GM18511 (cell line): ENCODE measurements at regions not wholly inside any gene's neighbourhood (a gene's known extent, or its start where the extent isn't known, plus 50 kb on each side); places are given as distances from the start of the nearest gene placed in this dataset.
"Not testable (repeated sequence)": the region's sequence is repeated elsewhere in the genome, so short reads cannot be mapped to it uniquely, and the experiment has no call there.

Experiments used
- ATAC-seq: cut with Tn5 transposase; IDR thresholded peaks from one replicate; pipeline ENCODE4 v1.9.1; 2021; ENCODE audit warnings: mild to moderate bottlenecking, moderate library complexity; ENCODE audit not compliant: unreplicated experiment

DNA sequence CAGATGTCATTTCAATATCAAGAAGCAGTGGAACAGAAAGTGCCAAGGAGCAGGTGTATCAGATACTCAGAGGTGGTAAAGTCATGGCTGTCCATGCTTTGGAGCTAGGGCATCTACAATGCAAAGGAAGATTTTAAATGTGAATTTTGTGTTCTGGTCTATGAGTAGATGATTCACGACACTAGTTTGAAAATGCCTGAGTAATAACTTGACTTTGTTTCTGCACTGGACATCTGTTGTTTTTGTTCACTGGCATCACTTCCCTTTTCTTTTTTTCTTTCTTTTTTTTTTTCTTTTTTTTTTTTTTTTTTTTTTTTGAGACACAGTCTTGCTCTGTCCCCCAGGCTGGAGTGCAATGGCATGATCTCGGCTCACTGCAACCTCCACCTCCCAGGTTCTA is 460.7 kb upstream of the PAPPA start:
- ATAC-seq: not testable (repeated sequence)

DNA sequence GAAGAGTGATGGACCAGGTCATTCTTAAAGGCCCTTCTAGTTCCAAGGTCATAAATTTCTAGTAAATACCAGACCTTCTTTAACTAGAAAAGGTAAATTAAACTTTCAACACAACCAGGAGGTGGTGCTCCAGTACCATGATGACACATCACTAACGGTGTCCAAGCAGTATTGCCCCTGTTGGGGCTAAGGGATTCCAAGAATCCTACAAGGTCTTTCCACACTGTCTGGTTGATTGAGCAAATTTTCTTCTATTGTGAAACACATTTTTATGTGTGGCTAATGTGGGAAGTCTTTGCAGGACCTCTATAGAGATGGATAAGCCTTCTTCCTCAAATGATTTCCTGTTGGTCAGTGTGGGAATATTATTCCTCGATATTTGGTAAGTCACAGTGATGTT is 459.6 kb upstream of the PAPPA start:
- ATAC-seq: no peak

DNA sequence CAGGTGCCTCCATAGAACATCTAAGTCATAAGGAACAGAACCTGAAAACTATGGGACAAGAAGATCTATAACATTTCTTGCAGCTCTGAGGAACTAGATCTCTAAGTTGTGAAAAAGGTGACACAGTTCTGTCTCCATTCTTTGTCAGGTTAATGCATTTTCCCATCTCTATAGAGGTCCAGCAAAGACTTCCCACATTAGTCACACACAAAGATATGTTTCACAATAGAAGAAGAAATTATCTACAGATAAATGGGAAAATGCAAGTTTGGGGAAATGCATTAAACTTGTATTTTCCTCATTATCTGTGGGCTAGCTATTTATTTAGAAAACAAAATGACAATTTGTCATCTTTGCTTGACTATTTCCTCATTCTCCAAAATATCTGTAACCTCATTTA is 458.6 kb upstream of the PAPPA start:
- ATAC-seq: no peak

DNA sequence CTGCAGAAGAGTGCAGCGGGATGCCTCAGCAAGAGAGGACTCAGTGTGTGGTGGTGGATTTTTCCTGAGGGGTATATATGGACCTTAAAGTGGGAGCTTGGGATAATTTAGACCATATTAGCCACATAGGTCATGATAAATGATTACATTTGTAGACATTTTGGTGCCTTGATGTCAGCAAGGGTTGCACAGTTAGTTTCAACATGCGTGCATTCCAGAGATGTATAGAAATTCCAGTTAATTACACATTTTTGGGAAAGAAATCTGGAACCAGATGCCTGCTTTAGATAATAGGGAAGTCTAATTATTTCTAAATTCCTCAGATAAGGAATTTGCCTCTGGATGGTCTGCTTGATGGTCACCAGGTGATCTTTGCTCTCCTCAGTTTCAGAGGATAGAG is 440.6 kb upstream of the PAPPA start:
- no peak for ATAC-seq

- ATAC-seq: no peak
These were observed 437.9 kb upstream of the PAPPA start for GRCh38 chr9:115715666-115716065.

- no peak for ATAC-seq
These were observed 436.3 kb upstream of the PAPPA start for GRCh38 chr9:115717298-115717697.

GRCh38 chr9:115717711-115718173 is 435.8 kb upstream of the PAPPA start:
- ATAC-seq: no peak

DNA sequence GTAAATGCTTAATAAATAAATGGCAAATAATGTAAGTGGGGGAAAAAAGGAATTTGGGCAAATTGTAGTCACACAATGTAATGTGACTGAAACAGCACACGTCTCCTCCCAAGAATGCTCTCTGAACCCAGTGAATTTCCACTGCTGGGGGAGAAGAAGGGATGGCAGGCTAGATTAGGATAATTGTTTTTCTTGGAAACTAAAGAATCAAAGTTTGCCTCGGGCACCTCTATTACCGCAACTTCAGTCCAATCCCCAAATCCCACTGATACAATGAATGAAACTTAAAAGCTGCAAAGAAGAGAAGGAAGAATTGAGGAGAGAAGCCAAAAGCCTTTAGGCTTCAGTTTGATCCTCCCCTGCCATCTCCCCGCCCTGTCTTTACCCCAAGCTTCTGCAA is 423.2 kb upstream of the PAPPA start:
- ATAC-seq: no peak

DNA sequence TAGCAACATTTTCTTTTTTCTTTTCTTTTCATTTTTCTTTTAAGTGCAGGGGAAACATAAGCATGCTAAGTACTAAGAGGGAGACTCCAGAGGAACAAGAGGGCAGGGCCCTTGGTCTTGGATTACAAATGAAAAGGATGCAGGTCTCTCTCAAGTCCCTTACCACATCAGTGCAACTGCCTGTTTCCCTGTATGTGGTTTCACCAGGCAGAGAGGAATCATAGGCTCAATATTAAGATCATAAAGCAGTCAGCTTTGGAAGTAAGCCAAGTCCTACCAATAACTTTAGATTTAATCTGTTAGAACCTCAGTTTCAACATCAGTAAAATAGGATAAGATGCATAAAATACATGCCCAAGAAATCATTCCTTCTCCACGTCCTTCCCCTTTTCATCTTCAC is 422.7 kb upstream of the PAPPA start:
- no peak for ATAC-seq

DNA sequence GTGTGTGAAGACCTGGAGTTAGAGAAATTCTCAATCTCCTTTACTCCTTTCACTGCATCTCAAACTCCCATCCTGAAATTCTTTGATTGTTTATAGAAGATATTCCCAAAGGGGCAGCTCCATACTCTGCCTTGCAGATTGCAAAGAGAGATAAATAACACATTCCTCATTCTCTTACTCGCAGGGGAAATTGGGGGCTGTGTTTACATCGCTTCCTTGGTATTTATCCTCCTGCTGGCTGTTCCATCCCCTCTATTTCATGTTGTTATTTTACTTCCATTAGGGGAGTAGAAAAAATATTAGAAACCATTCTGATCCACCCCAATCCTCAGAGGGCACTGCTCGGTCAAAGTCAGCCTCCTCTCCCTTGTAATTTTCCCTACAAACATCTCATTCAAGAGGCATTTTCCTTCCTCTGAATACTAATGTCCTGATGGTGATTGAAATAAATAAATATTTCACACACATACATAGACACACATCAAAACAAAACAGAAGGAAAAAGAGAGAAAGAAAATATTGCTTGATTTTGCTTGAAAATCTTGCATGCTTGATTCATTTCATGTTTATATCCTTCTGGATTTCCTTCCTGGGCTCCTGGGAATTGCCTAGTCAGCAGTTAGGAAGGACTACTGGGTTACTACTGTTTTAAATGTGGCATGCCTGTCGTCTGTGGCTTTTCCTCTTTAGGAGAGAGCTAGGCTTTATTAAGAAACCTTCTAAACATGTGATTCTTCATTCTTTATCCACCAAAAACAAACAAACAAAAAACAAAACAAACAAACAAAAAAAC is 420.1 kb upstream of the PAPPA start:
- ATAC-seq: no peak

GRCh38 chr9:115739096-115739875 is 414.3 kb upstream of the PAPPA start:
- no peak for ATAC-seq

- ATAC-seq: no peak
These were observed 412.6 kb upstream of the PAPPA start for GRCh38 chr9:115740986-115741385.

GRCh38 chr9:115743709-115744605 is 409.6 kb upstream of the PAPPA start:
- ATAC-seq: no peak

DNA sequence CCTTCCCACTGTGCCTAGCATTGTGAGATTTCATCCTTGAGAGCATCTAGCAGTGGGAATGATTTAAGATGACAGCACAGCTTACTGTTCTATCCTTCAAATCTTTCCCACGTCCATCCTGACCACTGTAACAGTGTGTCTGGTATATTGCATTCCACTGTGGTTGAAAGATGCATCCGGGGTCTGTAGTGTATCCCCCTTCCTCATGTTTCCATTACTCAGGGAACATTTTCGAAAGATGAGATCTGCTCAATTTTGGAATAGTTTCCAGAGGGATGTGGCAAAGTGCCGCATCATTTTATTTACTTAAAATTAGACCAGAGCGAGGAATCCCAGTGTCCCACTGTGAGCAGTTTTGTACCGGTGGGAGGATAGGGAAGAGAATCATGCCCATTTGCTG is 407.1 kb upstream of the PAPPA start:
- ATAC-seq: no peak

- no peak for ATAC-seq
These were observed 405.9 kb upstream of the PAPPA start for GRCh38 chr9:115747731-115748130.

DNA sequence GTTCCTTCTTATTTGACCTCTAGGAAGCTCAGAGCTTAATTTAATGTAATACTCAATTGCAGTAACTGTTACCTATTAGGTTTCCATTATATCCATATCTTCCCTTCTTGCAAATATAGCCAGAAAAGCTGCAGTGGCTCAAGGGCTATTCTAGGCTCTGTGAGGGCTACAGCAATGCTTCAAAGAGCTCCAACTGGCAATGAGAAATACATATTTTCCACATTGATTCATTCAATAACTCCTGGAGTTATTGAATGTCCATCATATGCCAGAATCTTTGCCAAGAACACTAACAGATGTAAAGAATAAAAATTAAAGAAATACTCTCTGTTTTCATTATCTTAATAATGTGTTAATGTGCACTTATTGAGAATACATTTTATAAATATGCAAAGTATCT is 396.9 kb upstream of the PAPPA start:
- no peak for ATAC-seq

DNA sequence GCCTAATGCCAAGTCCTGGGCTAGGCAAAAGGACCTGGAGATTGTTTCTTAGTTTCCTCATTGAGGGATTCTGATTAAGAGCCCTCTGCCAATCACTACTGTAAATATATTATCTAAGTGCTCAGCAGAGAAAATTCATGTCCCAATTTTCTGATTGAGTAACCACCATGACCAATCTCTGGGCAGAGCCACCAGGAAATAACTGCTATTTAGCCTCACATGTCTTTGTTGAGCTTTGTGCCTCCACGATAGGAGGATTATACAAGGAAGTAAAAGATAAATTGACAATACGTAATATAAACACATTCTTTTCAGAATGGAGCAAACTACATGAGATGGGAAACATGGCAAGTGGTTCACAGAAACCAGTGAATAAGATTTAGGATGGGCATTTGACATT is 396.1 kb upstream of the PAPPA start:
- no peak for ATAC-seq

DNA sequence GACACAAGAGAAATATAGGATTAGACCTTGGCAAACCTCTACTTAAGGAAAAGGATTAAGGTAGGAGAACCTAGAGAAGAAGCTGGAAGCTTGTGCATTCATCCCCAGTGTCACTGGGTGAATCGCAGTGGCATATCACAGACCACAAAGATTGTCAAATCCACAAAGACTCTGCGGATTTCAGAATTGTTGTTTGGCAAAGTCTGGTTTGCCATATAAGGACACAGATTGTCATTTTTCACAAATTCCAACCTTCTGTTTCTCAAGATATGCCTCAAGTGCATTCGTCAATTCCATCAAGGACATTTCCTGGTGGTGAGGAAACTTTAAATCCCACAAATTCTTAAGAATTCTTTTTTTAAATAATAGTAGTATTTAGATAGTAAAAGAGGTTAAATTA is 395.1 kb upstream of the PAPPA start:
- ATAC-seq: no peak

GRCh38 chr9:115759426-115759825 is 394.2 kb upstream of the PAPPA start:
- ATAC-seq: no peak

DNA sequence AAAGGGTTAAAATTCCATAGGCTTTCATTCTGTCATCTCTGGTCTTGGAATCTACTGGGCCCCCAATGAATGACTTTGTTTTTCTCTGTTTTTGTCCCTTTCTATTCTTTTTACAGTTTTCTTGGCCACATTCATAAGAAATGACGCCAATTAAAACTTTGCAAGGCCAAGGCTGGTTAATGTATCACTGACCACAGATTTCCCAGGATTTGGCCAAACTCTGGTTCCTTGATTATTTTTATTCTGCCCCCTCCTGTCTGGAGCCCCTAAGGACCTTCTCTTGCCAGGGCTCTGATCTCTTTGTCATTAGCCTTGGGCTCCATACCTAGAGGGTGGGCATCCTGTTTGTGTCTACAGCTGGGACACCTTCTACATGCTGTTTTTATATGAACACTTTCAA is 388.9 kb upstream of the PAPPA start:
- ATAC-seq: no peak

- no peak for ATAC-seq
These were observed 388.5 kb upstream of the PAPPA start for GRCh38 chr9:115765060-115765459.
